ENCODE measurements at regions not wholly inside any gene's neighbourhood (a gene's known extent, or its start where the extent isn't known, plus 50 kb on each side); places are given as distances from the start of the nearest gene placed in this dataset.

GRCh38 chr9:16126042-16126441, 573.2 kb downstream of the CCDC171 start:
- TF ChIP-seq EGR1 (IDR thresholded peaks at IDR 0.05; ENCODE audit: low read depth in 2 of 2) (no peak), SP1 (IDR thresholded peaks at IDR 0.05) (no peak), RAD21 (IDR thresholded peaks at IDR 0.05) (no peak), HNF4G (IDR thresholded peaks at IDR 0.05) (no peak), FOXA1 (IDR thresholded peaks at IDR 0.05) (no peak)
- TF ChIP-seq, protein P1, sequence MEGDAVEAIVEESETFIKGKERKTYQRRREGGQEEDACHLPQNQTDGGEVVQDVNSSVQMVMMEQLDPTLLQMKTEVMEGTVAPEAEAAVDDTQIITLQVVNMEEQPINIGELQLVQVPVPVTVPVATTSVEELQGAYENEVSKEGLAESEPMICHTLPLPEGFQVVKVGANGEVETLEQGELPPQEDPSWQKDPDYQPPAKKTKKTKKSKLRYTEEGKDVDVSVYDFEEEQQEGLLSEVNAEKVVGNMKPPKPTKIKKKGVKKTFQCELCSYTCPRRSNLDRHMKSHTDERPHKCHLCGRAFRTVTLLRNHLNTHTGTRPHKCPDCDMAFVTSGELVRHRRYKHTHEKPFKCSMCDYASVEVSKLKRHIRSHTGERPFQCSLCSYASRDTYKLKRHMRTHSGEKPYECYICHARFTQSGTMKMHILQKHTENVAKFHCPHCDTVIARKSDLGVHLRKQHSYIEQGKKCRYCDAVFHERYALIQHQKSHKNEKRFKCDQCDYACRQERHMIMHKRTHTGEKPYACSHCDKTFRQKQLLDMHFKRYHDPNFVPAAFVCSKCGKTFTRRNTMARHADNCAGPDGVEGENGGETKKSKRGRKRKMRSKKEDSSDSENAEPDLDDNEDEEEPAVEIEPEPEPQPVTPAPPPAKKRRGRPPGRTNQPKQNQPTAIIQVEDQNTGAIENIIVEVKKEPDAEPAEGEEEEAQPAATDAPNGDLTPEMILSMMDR (IDR thresholded peaks at IDR 0.05; ENCODE audit: low read depth, low read length, missing input control): no peak
- TF ChIP-seq, protein P2, sequence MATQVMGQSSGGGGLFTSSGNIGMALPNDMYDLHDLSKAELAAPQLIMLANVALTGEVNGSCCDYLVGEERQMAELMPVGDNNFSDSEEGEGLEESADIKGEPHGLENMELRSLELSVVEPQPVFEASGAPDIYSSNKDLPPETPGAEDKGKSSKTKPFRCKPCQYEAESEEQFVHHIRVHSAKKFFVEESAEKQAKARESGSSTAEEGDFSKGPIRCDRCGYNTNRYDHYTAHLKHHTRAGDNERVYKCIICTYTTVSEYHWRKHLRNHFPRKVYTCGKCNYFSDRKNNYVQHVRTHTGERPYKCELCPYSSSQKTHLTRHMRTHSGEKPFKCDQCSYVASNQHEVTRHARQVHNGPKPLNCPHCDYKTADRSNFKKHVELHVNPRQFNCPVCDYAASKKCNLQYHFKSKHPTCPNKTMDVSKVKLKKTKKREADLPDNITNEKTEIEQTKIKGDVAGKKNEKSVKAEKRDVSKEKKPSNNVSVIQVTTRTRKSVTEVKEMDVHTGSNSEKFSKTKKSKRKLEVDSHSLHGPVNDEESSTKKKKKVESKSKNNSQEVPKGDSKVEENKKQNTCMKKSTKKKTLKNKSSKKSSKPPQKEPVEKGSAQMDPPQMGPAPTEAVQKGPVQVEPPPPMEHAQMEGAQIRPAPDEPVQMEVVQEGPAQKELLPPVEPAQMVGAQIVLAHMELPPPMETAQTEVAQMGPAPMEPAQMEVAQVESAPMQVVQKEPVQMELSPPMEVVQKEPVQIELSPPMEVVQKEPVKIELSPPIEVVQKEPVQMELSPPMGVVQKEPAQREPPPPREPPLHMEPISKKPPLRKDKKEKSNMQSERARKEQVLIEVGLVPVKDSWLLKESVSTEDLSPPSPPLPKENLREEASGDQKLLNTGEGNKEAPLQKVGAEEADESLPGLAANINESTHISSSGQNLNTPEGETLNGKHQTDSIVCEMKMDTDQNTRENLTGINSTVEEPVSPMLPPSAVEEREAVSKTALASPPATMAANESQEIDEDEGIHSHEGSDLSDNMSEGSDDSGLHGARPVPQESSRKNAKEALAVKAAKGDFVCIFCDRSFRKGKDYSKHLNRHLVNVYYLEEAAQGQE (IDR thresholded peaks at IDR 0.05): no peak
- TF ChIP-seq, protein P3, sequence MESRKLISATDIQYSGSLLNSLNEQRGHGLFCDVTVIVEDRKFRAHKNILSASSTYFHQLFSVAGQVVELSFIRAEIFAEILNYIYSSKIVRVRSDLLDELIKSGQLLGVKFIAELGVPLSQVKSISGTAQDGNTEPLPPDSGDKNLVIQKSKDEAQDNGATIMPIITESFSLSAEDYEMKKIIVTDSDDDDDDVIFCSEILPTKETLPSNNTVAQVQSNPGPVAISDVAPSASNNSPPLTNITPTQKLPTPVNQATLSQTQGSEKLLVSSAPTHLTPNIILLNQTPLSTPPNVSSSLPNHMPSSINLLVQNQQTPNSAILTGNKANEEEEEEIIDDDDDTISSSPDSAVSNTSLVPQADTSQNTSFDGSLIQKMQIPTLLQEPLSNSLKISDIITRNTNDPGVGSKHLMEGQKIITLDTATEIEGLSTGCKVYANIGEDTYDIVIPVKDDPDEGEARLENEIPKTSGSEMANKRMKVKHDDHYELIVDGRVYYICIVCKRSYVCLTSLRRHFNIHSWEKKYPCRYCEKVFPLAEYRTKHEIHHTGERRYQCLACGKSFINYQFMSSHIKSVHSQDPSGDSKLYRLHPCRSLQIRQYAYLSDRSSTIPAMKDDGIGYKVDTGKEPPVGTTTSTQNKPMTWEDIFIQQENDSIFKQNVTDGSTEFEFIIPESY (IDR thresholded peaks at IDR 0.05): no peak

Data from liver (tissue), 3 donors.